ENCODE measurements at regions not wholly inside any gene's neighbourhood (a gene's known extent, or its start where the extent isn't known, plus 50 kb on each side); places are given as distances from the start of the nearest gene placed in this dataset.

GRCh38 chr11:112730591-112730990, 230.6 kb upstream of the NCAM1 start:
- H4K20me1 ChIP-seq (replicated peaks; ENCODE audit: control insufficient read depth, extremely low read depth, insufficient read depth, low read length): no peaks in the 10 kb centered on the region
- dilution Hi-C loops (cut with MboI; ENCODE audit: extremely low pct_ligation_motif_present, low sequenced_read_pairs) (no loop called here), intact Hi-C loops (cut with micrococcal nuclease) (no loop called here)
- FAIRE-seq: no peak
- H2AFZ ChIP-seq (ENCODE audit: low read depth, low read length): no peak overlapping the region
- no peak overlapping the region for H3K27ac ChIP-seq (ENCODE audit: insufficient read depth, low read depth, low read length)
- no TSS peak for BruUV-seq (replicated peaks)
- no peaks in the 10 kb centered on the region for H3K36me3 ChIP-seq (ENCODE audit: control insufficient read depth in 2 of 2, extremely low read depth in 1 of 2, insufficient read depth in 2 of 2, low read length in 2 of 2)
- no peaks in the 10 kb centered on the region for H3K4me1 ChIP-seq (ENCODE audit: control insufficient read depth, extremely low read depth, insufficient read depth, low read length)
- peaks cover 2% of the 10 kb centered on the region for H3K9me3 ChIP-seq (replicated peaks; ENCODE audit: control insufficient read depth, insufficient read depth, low read length)
- TF ChIP-seq EZH2 (IDR thresholded peaks at IDR 0.05; ENCODE audit: borderline replicate concordance, low read depth, low read length, severe bottlenecking) (no peak), JUN (IDR thresholded peaks at IDR 0.05; ENCODE audit: borderline replicate concordance, insufficient read depth, insufficient read length, low read depth) (no peak), POLR2AphosphoS5 (IDR thresholded peaks at IDR 0.05; ENCODE audit: insufficient read depth, low read depth, low read length) (no peak), FOS (IDR thresholded peaks at IDR 0.05; ENCODE audit: borderline replicate concordance, insufficient read depth, low read length) (no peak)
- TF ChIP-seq, protein P1, sequence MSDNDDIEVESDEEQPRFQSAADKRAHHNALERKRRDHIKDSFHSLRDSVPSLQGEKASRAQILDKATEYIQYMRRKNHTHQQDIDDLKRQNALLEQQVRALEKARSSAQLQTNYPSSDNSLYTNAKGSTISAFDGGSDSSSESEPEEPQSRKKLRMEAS (IDR thresholded peaks at IDR 0.05; ENCODE audit: insufficient read depth, insufficient read length): no peak
- ChIA-PET CTCF (no interaction called here), POLR2A (no interaction called here)
- DNase-seq (ENCODE audit: low read depth, low spot score): no peak
- H3K79me2 ChIP-seq (ENCODE audit: control insufficient read depth, insufficient read depth, low read length): no peaks in the 10 kb centered on the region
- H3K27me3 ChIP-seq (ENCODE audit: control insufficient read depth in 2 of 2, insufficient read depth in 2 of 2, low read length in 2 of 2): no peaks in the 10 kb centered on the region
- no peak overlapping the region for H3K4me2 ChIP-seq (ENCODE audit: insufficient read depth, low read length)
- H3K4me3 ChIP-seq (replicated peaks in 1 of 3; ENCODE audit: insufficient read depth in 1 of 3, low read depth in 1 of 3, low read length in 3 of 3): no peak overlapping the region
- no peaks in the 10 kb centered on the region for H3K9me1 ChIP-seq (replicated peaks; ENCODE audit: control insufficient read depth, extremely low read depth, insufficient read depth, low read length)
- H3K9ac ChIP-seq (replicated peaks; ENCODE audit: extremely low read depth, insufficient read depth, low read length): no peak overlapping the region

- CTCF ChIA-PET: no interaction called here
Observed at GRCh38 chr11:112731538-112731937, 229.7 kb upstream of the NCAM1 start.

More at GRCh38 chr11:112731538-112731937, 229.7 kb upstream of the NCAM1 start:
- Histone ChIP-seq H3K9ac (replicated peaks; ENCODE audit: extremely low read depth, insufficient read depth, low read length) (no peak overlapping the region), H4K20me1 (replicated peaks; ENCODE audit: control insufficient read depth, extremely low read depth, insufficient read depth, low read length) (no peaks in the 10 kb centered on the region), H3K36me3 (ENCODE audit: control insufficient read depth in 2 of 2, extremely low read depth in 1 of 2, insufficient read depth in 2 of 2, low read length in 2 of 2) (no peaks in the 10 kb centered on the region), H3K79me2 (ENCODE audit: control insufficient read depth, insufficient read depth, low read length) (no peaks in the 10 kb centered on the region), H3K4me2 (ENCODE audit: insufficient read depth, low read length) (no peak overlapping the region), H3K4me3 (replicated peaks in 1 of 3; ENCODE audit: insufficient read depth in 1 of 3, low read depth in 1 of 3, low read length in 3 of 3) (no peak overlapping the region), H3K4me1 (ENCODE audit: control insufficient read depth, extremely low read depth, insufficient read depth, low read length) (no peaks in the 10 kb centered on the region), H3K27ac (ENCODE audit: insufficient read depth, low read depth, low read length) (no peak overlapping the region), H2AFZ (ENCODE audit: low read depth, low read length) (no peak overlapping the region), H3K9me1 (replicated peaks; ENCODE audit: control insufficient read depth, extremely low read depth, insufficient read depth, low read length) (no peaks in the 10 kb centered on the region), H3K9me3 (replicated peaks; ENCODE audit: control insufficient read depth, insufficient read depth, low read length) (peaks cover 2% of the 10 kb centered on the region), H3K27me3 (ENCODE audit: control insufficient read depth in 2 of 2, insufficient read depth in 2 of 2, low read length in 2 of 2) (no peaks in the 10 kb centered on the region)
- DNase-seq (ENCODE audit: low read depth, low spot score): no peak
- TF ChIP-seq POLR2AphosphoS5 (IDR thresholded peaks at IDR 0.05; ENCODE audit: insufficient read depth, low read depth, low read length): no peak
- FAIRE-seq: no peak
- intact Hi-C loops (cut with micrococcal nuclease): no loop called here
- POLR2A ChIA-PET: no interaction called here
- dilution Hi-C loops (cut with MboI; ENCODE audit: extremely low pct_ligation_motif_present, low sequenced_read_pairs): no loop called here
- no TSS peak for BruUV-seq (replicated peaks)
